HL-60 (cell line): ENCODE measurements at regions not wholly inside any gene's neighbourhood (a gene's known extent, or its start where the extent isn't known, plus 50 kb on each side); places are given as distances from the start of the nearest gene placed in this dataset.

ENCODE experiments used
- CTCF ChIP-seq: IDR thresholded peaks from one replicate; pipeline ENCODE4 v1.5.1; 2011; ENCODE audit warnings: low read length, control low read depth, inconsistent platforms; ENCODE audit not compliant: insufficient read depth
- GABPA ChIP-seq: IDR thresholded peaks from 2 replicates; pipeline ENCODE4 v1.6.1; 2012; ENCODE audit warnings: low read depth
- REST ChIP-seq: IDR thresholded peaks from 2 replicates; pipeline ENCODE4 v1.6.1; 2012; ENCODE audit warnings: low read depth; ENCODE audit not compliant: insufficient replicate concordance

DNA sequence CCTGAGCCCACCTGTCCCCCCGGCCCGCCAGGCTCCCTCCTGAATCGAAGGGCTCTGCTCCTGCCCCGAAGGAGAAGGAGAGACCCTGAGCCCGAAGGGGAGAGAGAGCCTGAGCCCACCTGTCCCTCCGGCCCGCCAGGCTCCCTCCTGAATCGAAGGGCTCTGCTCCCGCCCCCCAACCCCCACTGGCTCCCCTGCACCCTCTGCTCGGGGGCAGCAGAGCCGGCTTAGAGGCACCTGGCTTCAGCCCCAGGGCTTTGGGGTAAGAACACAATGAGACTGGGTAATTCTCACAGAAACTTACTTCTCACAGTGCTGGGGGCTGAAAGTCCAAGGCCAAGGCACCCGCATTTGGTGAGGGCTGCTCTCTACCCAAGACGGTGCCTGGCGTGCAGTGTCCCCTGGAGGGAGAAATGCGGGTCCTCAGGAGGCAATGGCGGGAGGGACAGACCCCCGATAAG, 53.1 kb upstream of the FBRSL1 start:
- TF ChIP-seq CTCF, result no peak
- no peak for TF ChIP-seq GABPA
- TF ChIP-seq REST, result no peak
